OCI-LY1 (cell line): ENCODE measurements at regions not wholly inside any gene's neighbourhood (a gene's known extent, or its start where the extent isn't known, plus 50 kb on each side); places are given as distances from the start of the nearest gene placed in this dataset.

ENCODE experiments used
- CTCF ChIP-seq: fragments of 200-600 bp; sonication (generic), shearing (Covaris generic); IDR thresholded peaks from 2 replicates; pipeline ENCODE4 v1.5.1; 2017; ENCODE audit warnings: mild to moderate bottlenecking, antibody characterized with exemption, low read length, moderate library complexity, mixed read lengths
- EZH2 ChIP-seq: fragments of 200-600 bp; sonication (generic), shearing (Covaris generic); IDR thresholded peaks from 2 replicates; pipeline ENCODE4 v1.8.0; 2017; ENCODE audit warnings: borderline replicate concordance, mixed run types, mild to moderate bottlenecking, antibody characterized with exemption, low read length, moderate library complexity, mixed read lengths

GRCh38 chr2:8243748-8244400 lies 438.0 kb upstream of the ID2 start:
- TF ChIP-seq EZH2 (no peak), CTCF (no peak)
